ENCODE measurements at regions not wholly inside any gene's neighbourhood (a gene's known extent, or its start where the extent isn't known, plus 50 kb on each side); places are given as distances from the start of the nearest gene placed in this dataset.
A peak's percentile ranks its signal among the peaks of the same experiment; 100 is the strongest.
"Not testable (repeated sequence)": the region's sequence is repeated elsewhere in the genome, so short reads cannot be mapped to it uniquely, and the experiment has no call there.

GRCh38 chr6:67563671-67564070 lies 1071.4 kb upstream of the ADGRB3 start:
- no peak for DNase-seq (ENCODE audit: low read depth)

GRCh38 chr6:67560068-67560467 lies 1075.0 kb upstream of the ADGRB3 start:
- peak; percentile 53 for DNase-seq (ENCODE audit: low read depth)

GRCh38 chr6:67558985-67559384 lies 1076.1 kb upstream of the ADGRB3 start:
- DNase-seq (ENCODE audit: low read depth): no peak

GRCh38 chr6:67544851-67545452 lies 1090.1 kb upstream of the ADGRB3 start:
- peak; percentile 24 for DNase-seq (ENCODE audit: low read depth)

GRCh38 chr6:67541586-67541985 lies 1093.5 kb upstream of the ADGRB3 start:
- peak; percentile 66 for DNase-seq (ENCODE audit: low read depth)

- DNase-seq (ENCODE audit: low read depth): no peak
These were observed 1097.0 kb upstream of the ADGRB3 start for GRCh38 chr6:67538032-67538431.

GRCh38 chr6:67535946-67536345 lies 1099.1 kb upstream of the ADGRB3 start:
- no peak for DNase-seq (ENCODE audit: low read depth)

- peak; percentile 20 for DNase-seq (ENCODE audit: low read depth)
These were observed 1128.7 kb upstream of the ADGRB3 start for GRCh38 chr6:67506352-67506751.

GRCh38 chr6:67501755-67502154 lies 1133.3 kb upstream of the ADGRB3 start:
- DNase-seq (ENCODE audit: low read depth): peak; percentile 38

GRCh38 chr6:67497749-67498148 lies 1137.3 kb upstream of the ADGRB3 start:
- DNase-seq (ENCODE audit: low read depth): no peak

GRCh38 chr6:67496191-67496590 lies 1138.9 kb upstream of the ADGRB3 start:
- DNase-seq (ENCODE audit: low read depth): no peak

- DNase-seq (ENCODE audit: low read depth): no peak
These were observed 1141.4 kb upstream of the ADGRB3 start for GRCh38 chr6:67493682-67494081.

GRCh38 chr6:67475700-67476099 lies 1159.4 kb upstream of the ADGRB3 start:
- no peak for DNase-seq (ENCODE audit: low read depth)

GRCh38 chr6:67467341-67467740 lies 1167.7 kb upstream of the ADGRB3 start:
- no peak for DNase-seq (ENCODE audit: low read depth)

GRCh38 chr6:67462725-67463124 lies 1172.4 kb upstream of the ADGRB3 start:
- not testable (repeated sequence) for DNase-seq (ENCODE audit: low read depth)

- no peak for DNase-seq (ENCODE audit: low read depth)
These were observed 1175.5 kb upstream of the ADGRB3 start for GRCh38 chr6:67459556-67459955.

GRCh38 chr6:67458265-67458664 lies 1176.8 kb upstream of the ADGRB3 start:
- DNase-seq (ENCODE audit: low read depth): no peak

GRCh38 chr6:67451874-67452273 lies 1183.2 kb upstream of the ADGRB3 start:
- no peak for DNase-seq (ENCODE audit: low read depth)

GRCh38 chr6:67450641-67451040 lies 1184.4 kb upstream of the ADGRB3 start:
- DNase-seq (ENCODE audit: low read depth): no peak

GRCh38 chr6:67449602-67450001 lies 1185.5 kb upstream of the ADGRB3 start:
- no peak for DNase-seq (ENCODE audit: low read depth)

GRCh38 chr6:67433124-67433523 lies 1202.0 kb upstream of the ADGRB3 start:
- DNase-seq (ENCODE audit: low read depth): peak; percentile 71

GRCh38 chr6:67431076-67431475 lies 1204.0 kb upstream of the ADGRB3 start:
- DNase-seq (ENCODE audit: low read depth): no peak

- peak; percentile 83 for DNase-seq (ENCODE audit: low read depth)
These were observed 1208.4 kb upstream of the ADGRB3 start for GRCh38 chr6:67426686-67427085.

- DNase-seq (ENCODE audit: low read depth): no peak
These were observed 1223.0 kb upstream of the ADGRB3 start for GRCh38 chr6:67412035-67412434.

Data from M059J (cell line).